MCF 10A (cell line): ENCODE measurements at regions not wholly inside any gene's neighbourhood (a gene's known extent, or its start where the extent isn't known, plus 50 kb on each side); places are given as distances from the start of the nearest gene placed in this dataset.

Source experiments
- BruUV-seq: library from RNA; stranded (reverse); fragments of 400-500 nt; replicated peaks from 2 replicates; lab custom pipeline; 2021; lab: Mats Ljungman, UMichigan
- CTCF ChIA-PET: fragments of 300-600 bp; sonication (Branson Sonifier 250); formaldehyde crosslinking; extraction: SDS; loops from one replicate; lab custom pipeline; 2021; ENCODE audit warnings: antibody characterized with exemption, inconsistent platforms; lab: Yijun Ruan, JAX
- POLR2A ChIA-PET: fragments of 300-600, 350-650 bp; sonication (Branson Sonifier 250); formaldehyde crosslinking; extraction: SDS; loops from one replicate; lab custom pipeline; 2020; ENCODE audit warnings: antibody characterized with exemption, inconsistent platforms; lab: Yijun Ruan, JAX
- DNase-seq: peaks from one replicate; pipeline ENCODE4 v3.0.0-alpha.2; 2018; ENCODE audit not compliant: unreplicated experiment
- H3K27ac Mint-ChIP-seq: one replicate; pipeline ENCODE4 v1.8.0; 2022; ENCODE audit warnings: mild to moderate bottlenecking, low read depth, mixed read lengths; ENCODE audit not compliant: unreplicated experiment
- H3K27me3 Mint-ChIP-seq: one replicate; pipeline ENCODE4 v1.8.0; 2022; ENCODE audit warnings: mixed read lengths; ENCODE audit not compliant: insufficient read depth, unreplicated experiment
- H3K36me3 Mint-ChIP-seq: one replicate; pipeline ENCODE4 v1.8.0; 2022; ENCODE audit warnings: mild to moderate bottlenecking, moderate library complexity, mixed read lengths; ENCODE audit not compliant: insufficient read depth, unreplicated experiment
- H3K4me1 Mint-ChIP-seq: one replicate; pipeline ENCODE4 v1.8.0; 2022; ENCODE audit warnings: mixed read lengths; ENCODE audit not compliant: insufficient read depth, unreplicated experiment
- H3K4me3 Mint-ChIP-seq: one replicate; pipeline ENCODE4 v1.8.0; 2022; ENCODE audit warnings: mild to moderate bottlenecking, moderate library complexity, mixed read lengths; ENCODE audit not compliant: unreplicated experiment
- H3K9me3 Mint-ChIP-seq: one replicate; pipeline ENCODE4 v1.8.0; 2022; ENCODE audit warnings: mixed read lengths; ENCODE audit not compliant: unreplicated experiment
- intact Hi-C: fragments of 100-400 bp; cut with micrococcal nuclease; formaldehyde crosslinking; loops from 2 replicates; pipeline ENCODE4 v1.14.1; 2022
- TF ChIP-seq, protein P1 (sequence below): fragments of 200-600 bp; IDR thresholded peaks from one replicate; pipeline ENCODE4 v1.8.0; 2022; ENCODE audit warnings: antibody characterized with exemption, mild to moderate bottlenecking; ENCODE audit not compliant: unreplicated experiment

DNA sequence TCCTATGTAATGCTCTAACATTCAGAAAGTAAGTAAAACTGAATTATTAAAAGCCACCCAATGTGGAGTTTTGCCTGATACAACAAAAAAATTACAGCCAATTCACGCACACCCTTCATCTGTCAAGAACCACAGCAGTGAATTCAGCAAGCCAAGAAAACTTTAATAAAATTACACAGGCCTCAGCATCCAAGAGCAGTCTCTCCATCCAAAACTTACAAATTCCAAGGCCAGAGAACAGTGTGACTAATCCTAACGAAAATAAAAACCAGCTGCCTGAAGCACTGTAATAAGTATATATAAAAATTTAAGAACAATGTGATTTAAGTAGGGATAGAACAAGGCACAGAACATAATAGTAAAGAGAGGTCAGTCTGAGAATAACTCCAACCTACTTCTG lies 54.2 kb downstream of the SIX6 start:
- Mint-ChIP-seq H3K4me1 (no peaks in the 10 kb centered on the region), H3K4me3 (no peak overlapping the region), H3K36me3 (no peaks in the 10 kb centered on the region), H3K27me3 (no peaks in the 10 kb centered on the region), H3K27ac (no peak overlapping the region), H3K9me3 (no peaks in the 10 kb centered on the region)
- no peak for DNase-seq
- BruUV-seq = no TSS peak
- POLR2A ChIA-PET = interaction anchor here (1.1 kb wide), 1 partner anchor 210 kb away, joined by 3 read pairs; no protein-coding TSS in a partner anchor
- CTCF ChIA-PET = interaction anchor here (1.1 to 5.8 kb wide), 11 partner anchors 12 to 378 kb away, joined by 3 to 139 read pairs (median 5); no protein-coding TSS in a partner anchor
- TF ChIP-seq, protein P1, sequence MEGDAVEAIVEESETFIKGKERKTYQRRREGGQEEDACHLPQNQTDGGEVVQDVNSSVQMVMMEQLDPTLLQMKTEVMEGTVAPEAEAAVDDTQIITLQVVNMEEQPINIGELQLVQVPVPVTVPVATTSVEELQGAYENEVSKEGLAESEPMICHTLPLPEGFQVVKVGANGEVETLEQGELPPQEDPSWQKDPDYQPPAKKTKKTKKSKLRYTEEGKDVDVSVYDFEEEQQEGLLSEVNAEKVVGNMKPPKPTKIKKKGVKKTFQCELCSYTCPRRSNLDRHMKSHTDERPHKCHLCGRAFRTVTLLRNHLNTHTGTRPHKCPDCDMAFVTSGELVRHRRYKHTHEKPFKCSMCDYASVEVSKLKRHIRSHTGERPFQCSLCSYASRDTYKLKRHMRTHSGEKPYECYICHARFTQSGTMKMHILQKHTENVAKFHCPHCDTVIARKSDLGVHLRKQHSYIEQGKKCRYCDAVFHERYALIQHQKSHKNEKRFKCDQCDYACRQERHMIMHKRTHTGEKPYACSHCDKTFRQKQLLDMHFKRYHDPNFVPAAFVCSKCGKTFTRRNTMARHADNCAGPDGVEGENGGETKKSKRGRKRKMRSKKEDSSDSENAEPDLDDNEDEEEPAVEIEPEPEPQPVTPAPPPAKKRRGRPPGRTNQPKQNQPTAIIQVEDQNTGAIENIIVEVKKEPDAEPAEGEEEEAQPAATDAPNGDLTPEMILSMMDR = no peak
- intact Hi-C loops = loop anchor here (2.0 to 5.0 kb wide), 3 partner anchors 231 to 690 kb away; no protein-coding TSS in a partner anchor

DNA sequence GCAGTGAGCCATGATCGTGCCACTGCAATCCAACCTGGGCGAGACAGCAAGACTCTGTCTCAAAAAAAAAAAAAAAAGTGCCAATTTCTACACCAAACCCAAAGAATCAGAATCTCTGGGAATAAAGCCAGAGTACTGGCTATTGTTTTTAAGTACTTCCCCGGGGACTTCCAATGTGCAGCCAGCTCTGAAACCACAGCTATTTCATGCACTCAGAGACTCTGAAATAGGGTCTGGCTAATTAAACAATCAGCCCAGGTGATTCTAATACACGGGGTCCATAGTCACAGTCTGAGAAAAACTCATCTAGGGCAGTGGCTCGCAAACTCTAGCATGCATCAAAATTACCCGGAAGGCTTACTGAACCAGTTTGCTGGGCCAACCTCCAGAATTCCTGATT lies 56.3 kb downstream of the SIX6 start:
- H3K4me1 Mint-ChIP-seq = no peaks in the 10 kb centered on the region
- intact Hi-C loops = no loop called here
- no peak overlapping the region for H3K4me3 Mint-ChIP-seq
- peak; percentile 64 for DNase-seq
- CTCF ChIA-PET = interaction anchor here (0.6 to 5.8 kb wide), 6 partner anchors 37 to 1926 kb away, joined by 3 to 139 read pairs (median 4); no protein-coding TSS in a partner anchor
- no TSS peak for BruUV-seq
- TF ChIP-seq, protein P1 = no peak
- H3K27ac Mint-ChIP-seq = no peak overlapping the region
- POLR2A ChIA-PET = no interaction called here
- no peaks in the 10 kb centered on the region for H3K27me3 Mint-ChIP-seq
- no peaks in the 10 kb centered on the region for H3K36me3 Mint-ChIP-seq
- H3K9me3 Mint-ChIP-seq = no peaks in the 10 kb centered on the region

DNA sequence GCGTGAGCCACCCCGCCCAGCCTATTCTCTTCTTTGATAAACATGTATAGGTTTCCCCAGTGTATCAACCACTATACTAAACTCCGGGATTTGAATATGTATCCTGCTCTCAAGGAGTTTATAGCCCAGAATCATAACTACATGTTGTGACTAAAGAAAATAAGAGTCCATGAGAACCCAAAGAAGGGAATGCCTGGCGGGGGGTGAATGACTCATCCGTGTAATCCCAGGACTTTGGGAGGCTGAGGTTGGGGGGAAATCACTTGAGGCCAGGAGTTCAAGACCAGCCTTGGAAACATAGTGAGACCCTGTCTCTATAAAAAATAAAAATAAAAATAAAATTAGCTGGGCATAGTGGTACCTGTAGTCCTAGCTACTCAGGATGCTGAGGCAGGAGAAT lies 57.2 kb downstream of the SIX6 start:
- Mint-ChIP-seq H3K27me3 (no peaks in the 10 kb centered on the region), H3K36me3 (no peaks in the 10 kb centered on the region), H3K27ac (no peak overlapping the region), H3K4me3 (no peak overlapping the region), H3K9me3 (no peaks in the 10 kb centered on the region), H3K4me1 (no peaks in the 10 kb centered on the region)
- CTCF ChIA-PET = interaction anchor here (4.1 kb wide), 1 partner anchor 216 kb away, joined by 25 read pairs; no protein-coding TSS in a partner anchor
- peak; percentile 19 for DNase-seq
- POLR2A ChIA-PET = no interaction called here
- TF ChIP-seq, protein P1 = no peak
- intact Hi-C loops = no loop called here
- BruUV-seq = no TSS peak

DNA sequence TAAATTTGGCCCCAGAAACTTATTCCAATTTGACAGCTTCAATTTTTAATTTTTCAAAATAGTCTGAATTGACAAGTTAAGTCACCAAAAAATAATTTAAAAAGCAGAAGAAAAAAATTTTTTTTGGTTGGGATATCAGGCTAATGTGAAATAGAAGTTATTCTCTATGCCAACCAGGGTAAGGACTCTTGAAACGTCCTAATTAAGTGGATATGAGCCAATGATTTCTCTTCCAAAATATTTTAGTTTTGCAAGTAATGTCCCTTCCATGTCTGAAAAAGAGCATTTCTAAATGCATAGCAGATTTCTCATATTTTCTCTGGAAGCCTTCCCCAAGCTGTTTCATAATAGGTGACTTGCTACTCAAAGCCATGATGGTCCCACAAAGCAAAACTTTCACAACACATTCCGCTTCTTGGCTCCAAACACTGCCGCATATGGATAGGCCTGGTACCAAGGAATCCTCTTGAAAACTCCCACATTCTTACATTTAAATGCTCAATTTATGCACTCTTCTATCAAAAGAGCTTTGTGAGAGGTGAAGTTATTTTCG lies 65.1 kb downstream of the SIX6 start:
- Mint-ChIP-seq H3K36me3 (no peaks in the 10 kb centered on the region), H3K9me3 (no peaks in the 10 kb centered on the region), H3K27ac (no peak overlapping the region), H3K4me1 (no peaks in the 10 kb centered on the region), H3K27me3 (no peaks in the 10 kb centered on the region), H3K4me3 (no peak overlapping the region)
- ChIA-PET POLR2A (no interaction called here), CTCF (interaction anchor here (0.5 kb wide), 1 partner anchor 480 kb away, joined by 3 read pairs; no protein-coding TSS in a partner anchor)
- TF ChIP-seq, protein P1 = no peak
- no TSS peak for BruUV-seq
- intact Hi-C loops = no loop called here
- DNase-seq = peak; percentile 53
